Thoracic aorta (tissue), 2 donors: ENCODE measurements at regions not wholly inside any gene's neighbourhood (a gene's known extent, or its start where the extent isn't known, plus 50 kb on each side); places are given as distances from the start of the nearest gene placed in this dataset.

Source experiments
- ATAC-seq: fragments of 150-250 bp; one replicate; pipeline ENCODE4 v1.8.0; 2017; ENCODE audit warnings: low read depth; ENCODE audit not compliant: insufficient number of reproducible peaks, low FRiP score
- DNase-seq: peaks from one replicate; pipeline ENCODE4 v3.0.0-alpha.2; 2020; ENCODE audit warnings: low spot score
- H3K27ac ChIP-seq, 2 donors: fragments of 200-600 bp; sonication (generic); 1 replicate in 1 of 2; 2 replicates in 1 of 2; pipeline ENCODE4 v1.5.1; 2016; ENCODE audit warnings: mild to moderate bottlenecking in 2 of 2, moderate library complexity in 2 of 2
- H3K27me3 ChIP-seq: fragments of 200-600 bp; sonication (generic); replicated peaks from 2 replicates; pipeline ENCODE4 v1.6.0; 2016; ENCODE audit warnings: mild to moderate bottlenecking; ENCODE audit not compliant: insufficient read depth
- H3K36me3 ChIP-seq: fragments of 200-600 bp; sonication (generic); one replicate; pipeline ENCODE4 v1.5.1; 2016
- H3K4me1 ChIP-seq, 2 donors: fragments of 200-600 bp; sonication (generic); 1 replicate in 1 of 2; 2 replicates in 1 of 2; pipeline versions ENCODE4 v1.5.1 to v1.6.0; 2016; ENCODE audit warnings: low read depth in 2 of 2, mild to moderate bottlenecking in 1 of 2; ENCODE audit not compliant: control insufficient read depth in 1 of 2
- H3K4me3 ChIP-seq: fragments of 200-600 bp; sonication (generic); 2 replicates; pipeline ENCODE4 v1.5.1; 2016; ENCODE audit warnings: mild to moderate bottlenecking
- H3K9me3 ChIP-seq: fragments of 200-600 bp; sonication (generic); 2 replicates; pipeline ENCODE4 v1.5.1; 2016
- TF ChIP-seq, protein P1 (sequence below): fragments of 200-600 bp; sonication (generic); IDR thresholded peaks from one replicate; pipeline ENCODE4 v1.5.1; 2019; ENCODE audit warnings: antibody characterized with exemption

GRCh38 chr15:36356978-36357601 lies 222.3 kb upstream of the CDIN1 start:
- ATAC-seq, result peak; percentile 75
- Histone ChIP-seq H3K9me3 (no peaks in the 10 kb centered on the region), H3K4me3 (peak overlapping the region; percentile 43), H3K27ac (peak overlapping the region; percentile 82 to 87), H3K4me1 (peaks cover 16 to 31% of the 10 kb centered on the region in 2 donors), H3K36me3 (no peaks in the 10 kb centered on the region), H3K27me3 (no peaks in the 10 kb centered on the region)
- TF ChIP-seq, protein P1, sequence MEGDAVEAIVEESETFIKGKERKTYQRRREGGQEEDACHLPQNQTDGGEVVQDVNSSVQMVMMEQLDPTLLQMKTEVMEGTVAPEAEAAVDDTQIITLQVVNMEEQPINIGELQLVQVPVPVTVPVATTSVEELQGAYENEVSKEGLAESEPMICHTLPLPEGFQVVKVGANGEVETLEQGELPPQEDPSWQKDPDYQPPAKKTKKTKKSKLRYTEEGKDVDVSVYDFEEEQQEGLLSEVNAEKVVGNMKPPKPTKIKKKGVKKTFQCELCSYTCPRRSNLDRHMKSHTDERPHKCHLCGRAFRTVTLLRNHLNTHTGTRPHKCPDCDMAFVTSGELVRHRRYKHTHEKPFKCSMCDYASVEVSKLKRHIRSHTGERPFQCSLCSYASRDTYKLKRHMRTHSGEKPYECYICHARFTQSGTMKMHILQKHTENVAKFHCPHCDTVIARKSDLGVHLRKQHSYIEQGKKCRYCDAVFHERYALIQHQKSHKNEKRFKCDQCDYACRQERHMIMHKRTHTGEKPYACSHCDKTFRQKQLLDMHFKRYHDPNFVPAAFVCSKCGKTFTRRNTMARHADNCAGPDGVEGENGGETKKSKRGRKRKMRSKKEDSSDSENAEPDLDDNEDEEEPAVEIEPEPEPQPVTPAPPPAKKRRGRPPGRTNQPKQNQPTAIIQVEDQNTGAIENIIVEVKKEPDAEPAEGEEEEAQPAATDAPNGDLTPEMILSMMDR, result no peak
- no peak for DNase-seq

GRCh38 chr15:36358094-36358493 lies 221.3 kb upstream of the CDIN1 start:
- ATAC-seq (no peak), DNase-seq (no peak)
- no peaks in the 10 kb centered on the region for H3K36me3 ChIP-seq
- H3K4me3 ChIP-seq, result no peak overlapping the region
- no peaks in the 10 kb centered on the region for H3K27me3 ChIP-seq
- H3K27ac ChIP-seq, result peak overlapping the region; percentile 82 to 87
- TF ChIP-seq, protein P1, result no peak
- H3K9me3 ChIP-seq, result no peaks in the 10 kb centered on the region
- H3K4me1 ChIP-seq, result peaks cover 16 to 31% of the 10 kb centered on the region in 2 donors

DNA sequence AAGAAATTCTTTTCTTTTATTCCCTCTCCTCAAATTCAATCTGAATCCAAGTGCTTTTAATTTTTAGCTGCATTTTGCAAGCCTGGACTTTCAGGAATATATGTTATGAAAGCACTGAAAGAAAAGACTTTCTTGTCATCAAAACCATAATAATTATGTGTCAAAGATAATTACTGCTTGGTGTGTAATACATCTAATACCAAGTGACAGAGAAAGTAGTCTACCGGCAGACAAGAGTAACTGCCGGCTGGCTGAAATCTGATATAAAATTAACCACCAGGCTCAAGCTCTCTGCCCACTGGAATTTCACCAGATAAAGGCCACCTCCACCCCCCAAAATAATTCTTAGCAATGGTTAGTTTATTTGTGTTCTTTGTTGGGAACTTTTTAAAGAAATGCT lies 220.9 kb upstream of the CDIN1 start:
- ATAC-seq (no peak), DNase-seq (no peak)
- Histone ChIP-seq H3K36me3 (no peaks in the 10 kb centered on the region), H3K27ac (peak overlapping the region in 1 of 2 donors; percentile 82), H3K4me3 (no peak overlapping the region), H3K9me3 (no peaks in the 10 kb centered on the region), H3K27me3 (no peaks in the 10 kb centered on the region), H3K4me1 (peaks cover 16 to 31% of the 10 kb centered on the region in 2 donors)
- TF ChIP-seq, protein P1, result no peak

GRCh38 chr15:36359286-36359685 lies 220.1 kb upstream of the CDIN1 start:
- no peak overlapping the region for H3K27ac ChIP-seq
- H3K27me3 ChIP-seq, result no peaks in the 10 kb centered on the region
- H3K36me3 ChIP-seq, result no peaks in the 10 kb centered on the region
- TF ChIP-seq, protein P1, result no peak
- H3K9me3 ChIP-seq, result no peaks in the 10 kb centered on the region
- H3K4me1 ChIP-seq, result peaks cover 16 to 37% of the 10 kb centered on the region in 2 donors
- DNase-seq (no peak), ATAC-seq (no peak)
- no peak overlapping the region for H3K4me3 ChIP-seq

GRCh38 chr15:36361351-36361870 lies 218.0 kb upstream of the CDIN1 start:
- no peak overlapping the region for H3K27ac ChIP-seq
- H3K36me3 ChIP-seq, result no peaks in the 10 kb centered on the region
- H3K4me1 ChIP-seq, result peaks cover 16 to 38% of the 10 kb centered on the region in 2 donors
- H3K27me3 ChIP-seq, result no peaks in the 10 kb centered on the region
- no peak overlapping the region for H3K4me3 ChIP-seq
- no peak for ATAC-seq
- DNase-seq, result no peak
- TF ChIP-seq, protein P1, result no peak
- H3K9me3 ChIP-seq, result no peaks in the 10 kb centered on the region
